Endothelial cell (in vitro differentiated cells): ENCODE measurements at regions not wholly inside any gene's neighbourhood (a gene's known extent, or its start where the extent isn't known, plus 50 kb on each side); places are given as distances from the start of the nearest gene placed in this dataset.

Experiments used
- DNase-seq: peaks from one replicate; pipeline ENCODE4 v3.0.0; 2021; ENCODE audit warnings: low spot score
- H3K27ac Mint-ChIP-seq: one replicate; pipeline ENCODE4 v1.8.0; 2021; ENCODE audit warnings: mixed read lengths, inconsistent platforms; ENCODE audit not compliant: unreplicated experiment
- H3K27me3 Mint-ChIP-seq: one replicate; pipeline ENCODE4 v1.8.0; 2021; ENCODE audit warnings: mild to moderate bottlenecking, moderate library complexity, mixed read lengths, inconsistent platforms; ENCODE audit not compliant: unreplicated experiment
- H3K36me3 Mint-ChIP-seq: one replicate; pipeline ENCODE4 v1.8.0; 2021; ENCODE audit warnings: mild to moderate bottlenecking, low read depth, mixed read lengths, inconsistent platforms; ENCODE audit not compliant: unreplicated experiment
- H3K4me1 Mint-ChIP-seq: one replicate; pipeline ENCODE4 v1.8.0; 2021; ENCODE audit warnings: mild to moderate bottlenecking, mixed read lengths, inconsistent platforms; ENCODE audit not compliant: unreplicated experiment
- H3K4me3 Mint-ChIP-seq: one replicate; pipeline ENCODE4 v1.8.0; 2021; ENCODE audit warnings: mild to moderate bottlenecking, mixed read lengths, inconsistent platforms; ENCODE audit not compliant: unreplicated experiment
- H3K9me3 Mint-ChIP-seq: one replicate; pipeline ENCODE4 v1.8.0; 2021; ENCODE audit warnings: mixed read lengths, inconsistent platforms; ENCODE audit not compliant: unreplicated experiment
- CTCF ChIP-seq: fragments of 200-600 bp; sonication (generic); IDR thresholded peaks from one replicate; pipeline ENCODE4 v1.5.0; 2021; ENCODE audit warnings: antibody characterized with exemption; ENCODE audit not compliant: unreplicated experiment

- H3K36me3 Mint-ChIP-seq = no peaks in the 10 kb centered on the region
- TF ChIP-seq CTCF = no peak
- peaks cover 10% of the 10 kb centered on the region for H3K4me1 Mint-ChIP-seq
- no peaks in the 10 kb centered on the region for H3K9me3 Mint-ChIP-seq
- no peak for DNase-seq
- peaks cover 5% of the 10 kb centered on the region for H3K27me3 Mint-ChIP-seq
- no peak overlapping the region for H3K27ac Mint-ChIP-seq
- no peak overlapping the region for H3K4me3 Mint-ChIP-seq
These were observed 126.6 kb downstream of the FHDC1 start for GRCh38 chr4:153062652-153063168.

GRCh38 chr4:153063490-153063889 lies 127.4 kb downstream of the FHDC1 start:
- no peak for DNase-seq
- no peak for TF ChIP-seq CTCF
- no peaks in the 10 kb centered on the region for H3K9me3 Mint-ChIP-seq
- no peak overlapping the region for H3K27ac Mint-ChIP-seq
- H3K36me3 Mint-ChIP-seq = no peaks in the 10 kb centered on the region
- peaks cover 3% of the 10 kb centered on the region for H3K27me3 Mint-ChIP-seq
- no peak overlapping the region for H3K4me3 Mint-ChIP-seq
- H3K4me1 Mint-ChIP-seq = peaks cover 10% of the 10 kb centered on the region

GRCh38 chr4:153064571-153064970 lies 128.4 kb downstream of the FHDC1 start:
- H3K36me3 Mint-ChIP-seq = no peaks in the 10 kb centered on the region
- peaks cover 10% of the 10 kb centered on the region for H3K4me1 Mint-ChIP-seq
- H3K9me3 Mint-ChIP-seq = no peaks in the 10 kb centered on the region
- H3K4me3 Mint-ChIP-seq = no peak overlapping the region
- H3K27ac Mint-ChIP-seq = no peak overlapping the region
- TF ChIP-seq CTCF = no peak
- DNase-seq = no peak
- H3K27me3 Mint-ChIP-seq = peaks cover 3% of the 10 kb centered on the region

- peaks cover 3% of the 10 kb centered on the region for H3K27me3 Mint-ChIP-seq
- no peak overlapping the region for H3K4me3 Mint-ChIP-seq
- DNase-seq = no peak
- no peaks in the 10 kb centered on the region for H3K36me3 Mint-ChIP-seq
- no peak overlapping the region for H3K27ac Mint-ChIP-seq
- no peaks in the 10 kb centered on the region for H3K9me3 Mint-ChIP-seq
- peaks cover 10% of the 10 kb centered on the region for H3K4me1 Mint-ChIP-seq
- no peak for TF ChIP-seq CTCF
These were observed 129.2 kb downstream of the FHDC1 start for GRCh38 chr4:153065276-153065675.

GRCh38 chr4:153067376-153067775 lies 131.3 kb downstream of the FHDC1 start:
- Mint-ChIP-seq H3K27ac (no peak overlapping the region), H3K27me3 (peaks cover 3% of the 10 kb centered on the region), H3K4me1 (peaks cover 10% of the 10 kb centered on the region), H3K4me3 (no peak overlapping the region), H3K9me3 (no peaks in the 10 kb centered on the region), H3K36me3 (no peaks in the 10 kb centered on the region)
- no peak for TF ChIP-seq CTCF
- no peak for DNase-seq
